ENCODE measurements at regions not wholly inside any gene's neighbourhood (a gene's known extent, or its start where the extent isn't known, plus 50 kb on each side); places are given as distances from the start of the nearest gene placed in this dataset.

GRCh38 chr16:47983999-47984580, 171.7 kb downstream of the ABCC12 start:
- no peak overlapping the region for H3K4me2 ChIP-seq (ENCODE audit: insufficient read depth, low read length)
- DNase-seq (ENCODE audit: insufficient read length, low spot score, missing footprints) = no peak

GRCh38 chr16:47980212-47980611, 175.6 kb downstream of the ABCC12 start:
- Histone ChIP-seq H3K4me3 (ENCODE audit: insufficient read depth, low read length) (no peak overlapping the region), H3K36me3 (ENCODE audit: insufficient read depth, low read length) (no peaks in the 10 kb centered on the region), H3K4me2 (ENCODE audit: insufficient read depth, low read length) (no peak overlapping the region), H2AFZ (ENCODE audit: low read length) (no peak overlapping the region), H3K27ac (ENCODE audit: low read depth, low read length) (no peak overlapping the region), H3K27me3 (ENCODE audit: insufficient read depth, low read length) (no peaks in the 10 kb centered on the region), H3K9me3 (ENCODE audit: low read depth, low read length) (no peaks in the 10 kb centered on the region), H3K79me2 (ENCODE audit: insufficient read depth, low read length) (no peaks in the 10 kb centered on the region), H3K4me1 (ENCODE audit: insufficient read depth, low read length) (no peaks in the 10 kb centered on the region), H4K20me1 (ENCODE audit: insufficient read depth, low read length) (no peaks in the 10 kb centered on the region)
- DNase-seq (ENCODE audit: insufficient read length, low spot score, missing footprints) = no peak
- TF ChIP-seq CTCF (IDR thresholded peaks at IDR 0.05; ENCODE audit: extremely low read depth, low read depth, low read length) = no peak

More at GRCh38 chr16:47983999-47984580, 171.7 kb downstream of the ABCC12 start:
- Histone ChIP-seq H3K4me3 (ENCODE audit: insufficient read depth, low read length) (no peak overlapping the region), H3K36me3 (ENCODE audit: insufficient read depth, low read length) (no peaks in the 10 kb centered on the region), H3K9me3 (ENCODE audit: low read depth, low read length) (no peaks in the 10 kb centered on the region), H3K27me3 (ENCODE audit: insufficient read depth, low read length) (no peaks in the 10 kb centered on the region), H3K4me1 (ENCODE audit: insufficient read depth, low read length) (no peaks in the 10 kb centered on the region), H3K27ac (ENCODE audit: low read depth, low read length) (no peak overlapping the region), H3K79me2 (ENCODE audit: insufficient read depth, low read length) (no peaks in the 10 kb centered on the region), H2AFZ (ENCODE audit: low read length) (no peak overlapping the region), H4K20me1 (ENCODE audit: insufficient read depth, low read length) (no peaks in the 10 kb centered on the region)
- TF ChIP-seq CTCF (IDR thresholded peaks at IDR 0.05; ENCODE audit: extremely low read depth, low read depth, low read length) = no peak

GRCh38 chr16:47979616-47980182, 176.1 kb downstream of the ABCC12 start:
- Histone ChIP-seq H3K4me2 (ENCODE audit: insufficient read depth, low read length) (no peak overlapping the region), H4K20me1 (ENCODE audit: insufficient read depth, low read length) (no peaks in the 10 kb centered on the region)

More at GRCh38 chr16:47979616-47980182, 176.1 kb downstream of the ABCC12 start:
- no peaks in the 10 kb centered on the region for H3K9me3 ChIP-seq (ENCODE audit: low read depth, low read length)
- no peak overlapping the region for H3K27ac ChIP-seq (ENCODE audit: low read depth, low read length)
- DNase-seq (ENCODE audit: insufficient read length, low spot score, missing footprints) = no peak
- no peak for TF ChIP-seq CTCF (IDR thresholded peaks at IDR 0.05; ENCODE audit: extremely low read depth, low read depth, low read length)
- H3K36me3 ChIP-seq (ENCODE audit: insufficient read depth, low read length) = no peaks in the 10 kb centered on the region
- no peaks in the 10 kb centered on the region for H3K27me3 ChIP-seq (ENCODE audit: insufficient read depth, low read length)
- no peak overlapping the region for H3K4me3 ChIP-seq (ENCODE audit: insufficient read depth, low read length)
- no peak overlapping the region for H2AFZ ChIP-seq (ENCODE audit: low read length)
- no peaks in the 10 kb centered on the region for H3K4me1 ChIP-seq (ENCODE audit: insufficient read depth, low read length)
- H3K79me2 ChIP-seq (ENCODE audit: insufficient read depth, low read length) = no peaks in the 10 kb centered on the region
